Esophagus (tissue), 2 donors: ENCODE measurements at regions not wholly inside any gene's neighbourhood (a gene's known extent, or its start where the extent isn't known, plus 50 kb on each side); places are given as distances from the start of the nearest gene placed in this dataset.

Experiments
- H3K27ac ChIP-seq, 2 donors: one replicate each; pipeline ENCODE4 v1.5.1; 2013; ENCODE audit warnings: low read depth in 2 of 2, mild to moderate bottlenecking in 2 of 2, inconsistent platforms in 1 of 2, low read length in 1 of 2, moderate library complexity in 1 of 2
- H3K27me3 ChIP-seq, 2 donors: one replicate each; pipeline ENCODE4 v1.6.1; 2013; ENCODE audit warnings: low read length in 2 of 2, control low read depth in 1 of 2, mild to moderate bottlenecking in 1 of 2; ENCODE audit not compliant: insufficient read depth in 2 of 2, control insufficient read depth in 1 of 2
- H3K36me3 ChIP-seq, 2 donors: one replicate each; pipeline ENCODE4 v1.6.1; 2013; ENCODE audit warnings: low read length in 1 of 2; ENCODE audit not compliant: control insufficient read depth in 2 of 2, insufficient read depth in 2 of 2
- H3K4me1 ChIP-seq, 2 donors: one replicate each; pipeline ENCODE4 v1.6.1; 2013; ENCODE audit warnings: low read length in 1 of 2; ENCODE audit not compliant: control insufficient read depth in 2 of 2, insufficient read depth in 2 of 2
- H3K4me3 ChIP-seq, 2 donors: one replicate each; pipeline ENCODE4 v1.5.1; 2013; ENCODE audit warnings: low read length in 2 of 2, mild to moderate bottlenecking in 2 of 2, low read depth in 1 of 2, moderate library complexity in 1 of 2
- H3K9me3 ChIP-seq, 2 donors: one replicate each; pipeline ENCODE4 v1.6.1; 2013; ENCODE audit warnings: mild to moderate bottlenecking in 2 of 2, low read depth in 1 of 2, low read length in 1 of 2, moderate library complexity in 1 of 2; ENCODE audit not compliant: control insufficient read depth in 2 of 2, insufficient read depth in 1 of 2
- whole genome bisulfite sequencing, 2 donors: extraction: QIAGEN DNeasy Blood & Tissue Kit; methylation state at CpG; one replicate each; pipeline ENCODE4 v1.1.7; 2013; 5-methylcytosine and 5-hydroxymethylcytosine counted together
- donor health status: healthy with polysubstance abuse.
- donor health status: Bipolar disorder and iron deficiency.

DNA sequence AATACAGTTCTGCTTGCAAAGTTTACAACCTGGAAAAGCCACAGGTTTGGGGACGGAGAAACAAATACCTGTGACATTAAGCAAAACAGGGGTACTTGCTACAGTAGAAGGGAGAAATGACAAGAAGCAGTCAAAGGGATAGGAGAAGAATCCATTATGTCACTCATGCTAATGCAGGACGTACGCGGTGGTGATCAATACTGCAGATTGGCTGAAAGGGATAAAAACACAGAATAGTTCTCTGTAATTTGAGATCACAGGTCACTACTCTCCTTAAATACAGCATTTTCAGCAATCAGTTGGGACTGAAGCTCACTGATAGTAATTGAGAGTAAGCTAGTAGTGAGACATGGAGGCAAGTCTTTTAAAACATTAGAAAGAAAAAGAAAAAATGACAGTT is 130.3 kb upstream of the MTAP start:
- Histone ChIP-seq H3K4me1 (no peaks in the 10 kb centered on the region), H3K27me3 (no peaks in the 10 kb centered on the region), H3K36me3 (no peaks in the 10 kb centered on the region), H3K4me3 (no peak overlapping the region), H3K9me3 (no peaks in the 10 kb centered on the region), H3K27ac (no peak overlapping the region)
- WGBS, 2 donors = 70 to 75% methylated on average over 4 of the region's 4 CpGs

DNA sequence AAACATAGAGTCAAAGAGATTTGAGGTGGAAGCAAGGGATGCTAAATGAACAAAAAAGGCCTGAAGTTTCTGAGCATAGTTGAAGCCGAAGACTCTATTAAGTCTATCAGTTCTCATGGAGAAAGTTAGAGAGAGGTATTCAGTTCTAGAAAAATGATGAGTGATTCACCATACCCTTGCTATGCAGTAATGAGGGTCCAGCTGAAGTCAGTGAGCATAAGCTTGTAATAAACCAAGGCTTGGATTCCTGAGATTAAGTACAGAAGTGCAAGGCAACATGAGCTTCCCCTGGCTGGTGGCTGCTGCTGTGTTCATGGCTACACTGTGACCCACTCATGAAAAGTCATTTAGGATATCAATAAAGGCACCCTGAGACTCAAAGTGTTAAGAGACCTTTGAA is 129.7 kb upstream of the MTAP start:
- H3K9me3 ChIP-seq = no peaks in the 10 kb centered on the region
- H3K36me3 ChIP-seq = no peaks in the 10 kb centered on the region
- no peak overlapping the region for H3K4me3 ChIP-seq
- H3K27me3 ChIP-seq = no peaks in the 10 kb centered on the region
- H3K27ac ChIP-seq = no peak overlapping the region
- 91 to 92% methylated on average over 1 of the region's 1 CpG for WGBS, 2 donors
- H3K4me1 ChIP-seq = no peaks in the 10 kb centered on the region

DNA sequence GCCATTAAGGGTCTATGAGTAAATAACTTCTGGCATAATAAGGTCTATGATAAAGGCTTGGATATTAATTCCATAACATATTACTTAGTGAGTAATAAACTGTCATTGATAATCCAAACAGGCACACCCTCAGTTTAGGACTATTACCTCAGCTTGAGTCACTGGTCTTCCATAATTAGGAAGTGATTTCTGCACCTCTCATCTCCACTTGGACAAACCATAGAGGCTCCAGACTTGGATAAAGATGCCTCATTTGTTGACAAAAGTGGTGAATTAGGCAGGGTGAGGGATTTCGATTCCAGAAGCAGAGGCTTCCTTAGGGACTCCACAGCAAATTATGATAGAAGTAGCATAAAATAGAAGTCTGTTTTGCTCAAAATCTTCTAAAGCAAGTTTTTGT is 127.5 kb upstream of the MTAP start:
- no peaks in the 10 kb centered on the region for H3K36me3 ChIP-seq
- 67 to 73% methylated on average over 1 of the region's 1 CpG for WGBS, 2 donors

DNA sequence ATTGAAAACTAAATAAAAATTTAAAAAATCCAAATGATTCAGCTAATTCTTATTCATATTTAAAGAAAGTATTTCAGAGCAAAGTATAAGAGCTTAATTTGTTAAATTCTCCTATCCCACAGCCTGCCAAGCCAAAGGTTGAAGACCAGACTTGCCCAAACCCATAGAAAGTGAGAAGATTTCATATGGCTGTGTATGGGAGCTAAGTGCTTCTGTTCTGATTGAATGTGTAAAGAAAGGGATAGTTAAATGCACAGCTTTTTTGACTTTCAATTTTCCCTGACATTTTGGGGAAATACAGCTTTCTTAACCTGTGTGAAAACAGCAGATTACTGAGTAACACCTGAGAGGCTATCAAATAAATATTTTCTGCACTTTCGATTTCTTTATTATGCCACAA is 125.0 kb upstream of the MTAP start:
- Histone ChIP-seq H3K27me3 (no peaks in the 10 kb centered on the region), H3K36me3 (no peaks in the 10 kb centered on the region), H3K9me3 (no peaks in the 10 kb centered on the region), H3K4me1 (no peaks in the 10 kb centered on the region), H3K4me3 (peak overlapping the region in 1 of 2 donors; percentile 19), H3K27ac (peak overlapping the region in 1 of 2 donors; percentile 21)
- WGBS, 2 donors = 41 to 56% methylated on average over 1 of the region's 1 CpG

More for the DNA sequence above, 127.5 kb upstream of the MTAP start:
- no peaks in the 10 kb centered on the region for H3K4me1 ChIP-seq
- H3K9me3 ChIP-seq = no peaks in the 10 kb centered on the region
- H3K27me3 ChIP-seq = no peaks in the 10 kb centered on the region
- H3K27ac ChIP-seq = no peak overlapping the region
- no peak overlapping the region for H3K4me3 ChIP-seq

DNA sequence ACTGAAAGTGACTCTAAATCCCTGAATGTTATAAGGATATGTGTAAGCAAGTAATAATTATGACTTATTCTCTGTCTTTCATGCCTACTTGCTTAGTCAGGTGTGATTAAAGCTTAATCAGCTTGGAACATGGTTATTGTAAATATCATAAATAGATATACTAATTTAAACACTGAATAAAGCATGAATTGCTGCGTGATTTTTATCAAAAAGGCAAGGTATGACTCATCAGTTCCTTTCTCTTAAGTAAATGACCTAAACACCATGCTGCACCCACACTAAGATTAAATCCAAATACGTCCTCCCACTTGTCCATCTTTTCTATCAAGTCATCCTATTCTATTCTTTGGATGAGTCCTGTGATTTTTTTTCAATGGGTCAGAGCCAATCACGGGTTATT is 124.6 kb upstream of the MTAP start:
- H3K27ac ChIP-seq = no peak overlapping the region

DNA sequence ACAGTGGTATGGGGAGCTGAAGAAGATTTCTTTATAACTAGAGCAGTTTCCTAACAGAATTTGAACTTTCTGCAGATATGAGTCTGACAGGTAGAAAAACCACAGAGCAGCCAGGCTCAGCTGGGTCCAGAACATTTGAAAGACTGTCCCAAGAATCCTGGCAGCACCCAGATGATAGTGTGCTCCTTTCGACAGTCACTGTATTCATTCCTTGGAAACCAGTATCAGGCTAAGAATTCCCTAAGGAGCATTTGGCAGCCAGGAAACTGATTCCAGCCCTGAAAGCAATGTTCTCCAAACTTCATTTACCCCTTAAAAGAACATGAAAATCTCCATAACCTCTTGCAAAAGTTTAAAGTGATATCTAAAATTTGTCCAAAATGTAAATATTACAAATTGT is 123.0 kb upstream of the MTAP start:
- H3K4me3 ChIP-seq = no peak overlapping the region
- H3K9me3 ChIP-seq = no peaks in the 10 kb centered on the region
- WGBS, 2 donors = 37 to 54% methylated on average over 1 of the region's 1 CpG
- no peaks in the 10 kb centered on the region for H3K36me3 ChIP-seq
- H3K27ac ChIP-seq = no peak overlapping the region
- no peaks in the 10 kb centered on the region for H3K4me1 ChIP-seq
- no peaks in the 10 kb centered on the region for H3K27me3 ChIP-seq

More for the DNA sequence above, 124.6 kb upstream of the MTAP start:
- no peaks in the 10 kb centered on the region for H3K4me1 ChIP-seq
- H3K36me3 ChIP-seq = no peaks in the 10 kb centered on the region
- H3K4me3 ChIP-seq = peak overlapping the region in 1 of 2 donors; percentile 19
- no peaks in the 10 kb centered on the region for H3K9me3 ChIP-seq
- WGBS, 2 donors = 24 to 38% methylated on average over 3 of the region's 3 CpGs
- no peaks in the 10 kb centered on the region for H3K27me3 ChIP-seq

DNA sequence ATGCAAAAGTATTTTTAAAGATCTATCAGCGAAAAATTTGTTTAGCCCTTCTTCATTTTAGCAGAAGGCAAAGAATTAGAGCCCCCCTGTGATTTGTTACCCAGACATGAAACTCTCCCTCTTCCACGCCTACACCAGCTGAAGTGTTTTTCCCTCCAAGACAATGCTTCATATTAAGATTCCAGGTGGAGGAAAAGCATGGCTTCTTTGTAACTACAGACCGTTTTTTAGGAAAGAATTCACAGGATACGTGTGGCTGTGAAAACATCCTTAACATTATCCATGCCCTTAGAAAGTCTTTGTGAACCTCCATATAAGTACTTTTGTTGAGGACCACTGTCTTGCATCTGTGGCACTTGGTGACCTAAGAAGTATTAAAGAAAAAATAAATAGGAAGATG is 121.8 kb upstream of the MTAP start:
- WGBS, 2 donors = 82 to 84% methylated on average over 4 of the region's 4 CpGs
- Histone ChIP-seq H3K36me3 (no peaks in the 10 kb centered on the region), H3K27ac (no peak overlapping the region), H3K27me3 (no peaks in the 10 kb centered on the region), H3K4me1 (no peaks in the 10 kb centered on the region), H3K4me3 (no peak overlapping the region), H3K9me3 (no peaks in the 10 kb centered on the region)

DNA sequence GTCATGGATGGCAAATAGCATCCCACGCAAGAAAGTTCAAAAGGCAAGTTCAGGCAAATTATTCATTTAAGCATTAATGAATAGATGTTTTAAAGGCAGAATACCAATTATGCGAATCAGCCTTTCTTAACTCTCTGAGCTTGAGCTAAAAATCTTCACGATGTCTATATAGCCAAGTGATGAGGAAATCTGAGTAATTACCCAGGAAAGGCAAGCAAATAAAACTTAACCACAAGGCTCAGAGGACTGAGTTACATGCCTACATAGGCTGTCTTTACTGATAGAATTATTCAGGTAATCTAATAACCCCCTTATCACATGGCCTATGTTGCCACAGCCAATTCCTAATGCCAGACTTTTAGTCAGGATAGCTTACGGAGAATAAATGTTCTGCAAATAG is 120.8 kb upstream of the MTAP start:
- 45 to 59% methylated on average over 4 of the region's 4 CpGs for WGBS, 2 donors

DNA sequence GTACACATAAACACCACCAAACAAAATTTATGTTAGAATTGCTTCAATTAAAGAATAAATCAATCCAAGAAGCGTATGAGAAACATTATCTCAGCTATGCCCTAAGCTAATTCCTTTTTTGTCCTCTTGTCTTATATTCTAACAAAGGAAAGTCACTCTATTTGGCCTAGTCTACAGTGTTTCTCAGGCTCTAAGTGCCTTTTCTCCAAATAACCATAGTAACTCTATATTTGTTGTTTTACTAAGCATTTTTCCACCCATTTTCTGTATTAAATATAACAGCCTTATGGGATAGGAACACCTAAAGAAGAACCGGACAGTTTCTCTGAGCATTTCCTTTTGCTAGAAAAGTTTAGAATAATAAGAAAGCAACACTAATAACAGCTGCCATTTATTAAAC is 120.1 kb upstream of the MTAP start:
- no peak overlapping the region for H3K27ac ChIP-seq
- no peak overlapping the region for H3K4me3 ChIP-seq
- no peaks in the 10 kb centered on the region for H3K36me3 ChIP-seq
- WGBS, 2 donors = 58 to 73% methylated on average over 2 of the region's 2 CpGs
- no peaks in the 10 kb centered on the region for H3K4me1 ChIP-seq
- H3K27me3 ChIP-seq = no peaks in the 10 kb centered on the region
- no peaks in the 10 kb centered on the region for H3K9me3 ChIP-seq

More for the DNA sequence above, 120.8 kb upstream of the MTAP start:
- Histone ChIP-seq H3K4me1 (no peaks in the 10 kb centered on the region), H3K27ac (no peak overlapping the region), H3K27me3 (no peaks in the 10 kb centered on the region), H3K36me3 (no peaks in the 10 kb centered on the region), H3K9me3 (no peaks in the 10 kb centered on the region), H3K4me3 (no peak overlapping the region)

DNA sequence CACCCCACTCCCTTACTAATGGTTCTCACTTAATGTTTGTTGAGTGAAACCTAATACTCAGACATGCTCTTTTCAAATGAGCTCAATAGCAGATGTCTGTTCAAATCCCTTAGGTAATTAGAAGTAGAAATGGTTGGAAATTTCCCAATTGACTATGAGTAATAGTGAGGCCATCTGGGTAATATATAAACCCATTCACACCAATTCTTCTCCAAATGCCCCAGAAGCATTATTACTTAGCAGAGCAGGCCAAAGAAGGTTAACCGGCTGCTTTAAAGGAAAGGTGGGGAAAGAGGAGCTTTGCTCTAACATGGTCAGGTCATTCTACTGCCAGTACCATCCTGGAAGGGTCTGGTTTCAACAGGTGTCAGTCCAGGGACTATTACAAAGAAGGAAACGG is 119.5 kb upstream of the MTAP start:
- WGBS, 2 donors = 46 to 52% methylated on average over 2 of the region's 2 CpGs
- H3K27ac ChIP-seq = peak overlapping the region in 1 of 2 donors; percentile 76
- no peaks in the 10 kb centered on the region for H3K9me3 ChIP-seq
- no peaks in the 10 kb centered on the region for H3K4me1 ChIP-seq
- no peak overlapping the region for H3K4me3 ChIP-seq
- H3K27me3 ChIP-seq = no peaks in the 10 kb centered on the region
- H3K36me3 ChIP-seq = no peaks in the 10 kb centered on the region
